ENCODE measurements at regions not wholly inside any gene's neighbourhood (a gene's known extent, or its start where the extent isn't known, plus 50 kb on each side); places are given as distances from the start of the nearest gene placed in this dataset.
A peak's percentile ranks its signal among the peaks of the same experiment; 100 is the strongest.
"Not testable (repeated sequence)": the region's sequence is repeated elsewhere in the genome, so short reads cannot be mapped to it uniquely, and the experiment has no call there.

DNA sequence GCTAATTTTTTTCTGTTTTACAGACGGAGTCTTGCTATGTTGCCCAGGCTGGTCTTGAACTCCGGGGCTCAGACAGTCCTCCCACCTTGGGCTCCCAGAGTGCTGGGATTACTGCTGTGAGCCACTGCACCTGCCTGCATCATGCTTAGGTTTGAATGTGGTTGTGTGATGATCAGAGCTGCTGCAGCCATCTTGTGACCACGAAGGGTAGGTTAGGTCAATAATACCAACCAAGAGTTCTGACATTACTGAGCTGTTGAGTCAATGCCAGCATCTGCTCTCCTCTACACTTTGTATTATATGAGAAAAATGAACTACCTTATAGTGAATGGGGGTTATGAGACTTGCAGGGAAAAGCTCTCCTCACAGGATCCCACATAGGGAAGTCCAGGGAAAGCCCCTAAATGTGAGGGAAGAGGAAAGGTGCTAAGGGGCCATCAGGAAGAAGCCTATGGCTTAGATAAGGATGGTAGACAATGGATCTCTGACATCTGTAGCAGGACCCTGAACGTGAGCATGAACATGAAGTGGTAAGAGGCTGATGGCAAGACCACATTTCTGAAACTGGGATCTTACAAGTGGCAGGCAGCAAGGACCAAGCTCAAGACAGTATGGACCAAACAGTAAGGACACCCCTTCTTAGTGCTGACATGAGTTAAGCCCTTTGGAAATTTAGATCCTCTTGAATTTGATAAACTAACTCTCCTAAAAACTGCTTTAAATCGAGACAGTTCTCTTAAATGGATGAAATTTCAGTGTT is 75.7 kb upstream of the ZNF169 start:
- Histone ChIP-seq H3K4me1 (ENCODE audit: control insufficient read depth, insufficient read depth, low read length) (no peaks in the 10 kb centered on the region), H3K27ac (ENCODE audit: low read depth, low read length) (no peak overlapping the region), H3K4me3 (ENCODE audit: low read depth, low read length) (no peak overlapping the region), H3K9me3 (ENCODE audit: control insufficient read depth, insufficient read depth, low read length) (no peaks in the 10 kb centered on the region), H3K27me3 (ENCODE audit: control insufficient read depth, insufficient read depth, low read length) (no peaks in the 10 kb centered on the region), H3K36me3 (ENCODE audit: control insufficient read depth, insufficient read depth, low read length) (no peaks in the 10 kb centered on the region)
- WGBS (ENCODE audit: insufficient coverage), result 91% methylated on average over 4 of the region's 5 CpGs
- DNase-seq (ENCODE audit: low read depth in 4 of 6, low spot score in 6 of 6), result no peak

DNA sequence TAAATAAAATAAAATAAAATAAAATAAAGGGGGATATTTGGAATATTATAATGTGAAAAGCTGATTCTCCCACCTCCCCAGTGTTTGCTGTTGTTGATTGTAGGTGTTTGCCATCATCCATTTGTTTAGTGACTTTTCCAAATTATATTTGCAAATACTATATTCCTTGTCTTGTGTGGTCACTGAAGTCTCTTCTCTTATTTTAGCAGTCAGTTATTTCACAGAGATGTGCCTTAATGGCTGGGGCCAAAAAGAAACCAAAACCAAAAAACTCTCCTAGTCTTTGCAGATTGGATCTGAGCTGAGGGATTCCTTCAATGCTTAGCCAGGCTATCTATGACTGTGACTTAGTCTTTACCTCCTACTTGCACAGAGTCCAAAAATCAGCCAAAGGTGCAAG is 70.9 kb upstream of the ZNF169 start:
- no peak for DNase-seq (ENCODE audit: low read depth in 4 of 6, low spot score in 6 of 6)
- Histone ChIP-seq H3K4me1 (ENCODE audit: control insufficient read depth, insufficient read depth, low read length) (no peaks in the 10 kb centered on the region), H3K36me3 (ENCODE audit: control insufficient read depth, insufficient read depth, low read length) (no peaks in the 10 kb centered on the region), H3K9me3 (ENCODE audit: control insufficient read depth, insufficient read depth, low read length) (no peaks in the 10 kb centered on the region), H3K27me3 (ENCODE audit: control insufficient read depth, insufficient read depth, low read length) (no peaks in the 10 kb centered on the region), H3K27ac (ENCODE audit: low read depth, low read length) (no peak overlapping the region), H3K4me3 (ENCODE audit: low read depth, low read length) (no peak overlapping the region)

DNA sequence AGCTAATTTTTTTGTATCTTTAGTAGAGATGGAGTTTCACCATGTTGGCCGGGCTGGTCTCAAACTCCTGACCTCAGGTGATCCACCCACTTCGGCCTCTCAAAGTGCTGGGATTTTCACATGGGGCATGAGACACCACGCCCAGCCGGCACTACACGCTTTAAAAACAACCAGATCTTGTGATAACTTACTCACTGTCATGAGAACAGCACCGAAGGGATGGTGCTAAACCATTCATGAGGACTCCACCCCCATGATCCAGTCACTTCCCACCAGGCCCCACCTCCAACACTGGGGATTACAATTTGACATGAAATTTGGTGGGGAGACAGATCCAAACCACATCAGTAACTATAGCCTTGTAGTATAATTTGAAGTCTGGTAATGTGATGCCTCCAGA is 67.4 kb upstream of the ZNF169 start:
- not testable (repeated sequence) for H3K27me3 ChIP-seq (ENCODE audit: control insufficient read depth, insufficient read depth, low read length); H3K9me3 ChIP-seq (ENCODE audit: control insufficient read depth, insufficient read depth, low read length); H3K36me3 ChIP-seq (ENCODE audit: control insufficient read depth, insufficient read depth, low read length); DNase-seq (ENCODE audit: low read depth in 4 of 6, low spot score in 6 of 6); H3K4me1 ChIP-seq (ENCODE audit: control insufficient read depth, insufficient read depth, low read length); H3K4me3 ChIP-seq (ENCODE audit: low read depth, low read length); H3K27ac ChIP-seq (ENCODE audit: low read depth, low read length)
- WGBS (ENCODE audit: insufficient coverage), result 98% methylated on average over 5 of the region's 6 CpGs

DNA sequence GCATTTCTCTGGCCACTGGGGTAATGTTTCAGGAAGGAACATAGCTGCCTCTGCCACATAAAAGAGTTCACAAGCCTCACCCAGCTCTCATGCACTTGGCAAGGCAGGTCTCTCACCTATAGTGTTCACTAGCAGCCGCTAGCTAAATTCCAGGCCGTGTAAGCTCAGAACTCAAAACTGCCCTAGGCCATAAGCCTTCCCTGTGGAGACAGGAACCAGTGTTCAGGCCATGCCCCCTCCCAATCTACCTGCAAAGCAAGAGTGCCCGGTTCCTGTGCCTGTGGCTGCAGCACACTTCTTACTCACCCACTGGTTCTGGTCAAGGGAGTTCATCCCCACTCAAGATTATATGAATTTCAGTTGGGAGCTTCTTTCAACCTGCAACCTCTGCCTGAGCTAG is 60.7 kb upstream of the ZNF169 start:
- Histone ChIP-seq H3K27me3 (ENCODE audit: control insufficient read depth, insufficient read depth, low read length) (no peaks in the 10 kb centered on the region), H3K4me1 (ENCODE audit: control insufficient read depth, insufficient read depth, low read length) (no peaks in the 10 kb centered on the region), H3K4me3 (ENCODE audit: low read depth, low read length) (no peak overlapping the region), H3K27ac (ENCODE audit: low read depth, low read length) (no peak overlapping the region), H3K9me3 (ENCODE audit: control insufficient read depth, insufficient read depth, low read length) (peaks cover 8% of the 10 kb centered on the region), H3K36me3 (ENCODE audit: control insufficient read depth, insufficient read depth, low read length) (no peaks in the 10 kb centered on the region)
- DNase-seq (ENCODE audit: low read depth in 4 of 6, low spot score in 6 of 6), result no peak
- WGBS (ENCODE audit: insufficient coverage), result 100% methylated on average over 3 of the region's 3 CpGs

DNA sequence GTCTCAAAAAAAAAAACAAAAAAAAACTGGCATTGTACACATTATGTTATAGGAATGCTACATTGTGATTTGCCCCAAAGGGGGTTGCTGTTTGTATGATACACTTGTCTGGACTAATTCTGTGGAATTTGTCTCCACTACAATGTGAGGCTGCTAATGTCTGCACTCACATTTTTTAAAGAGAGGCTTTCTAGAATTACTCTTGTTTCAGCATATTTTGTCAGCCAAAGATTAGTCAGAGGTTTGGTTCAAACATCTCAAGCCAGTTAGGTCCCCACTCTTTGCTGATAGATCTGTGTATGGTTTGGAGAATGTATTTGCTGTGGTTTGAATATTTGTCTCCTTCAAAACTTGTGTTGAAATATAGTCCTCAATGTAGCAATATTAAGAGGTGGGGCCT is 59.3 kb upstream of the ZNF169 start:
- peaks cover 8% of the 10 kb centered on the region for H3K9me3 ChIP-seq (ENCODE audit: control insufficient read depth, insufficient read depth, low read length)
- no peaks in the 10 kb centered on the region for H3K27me3 ChIP-seq (ENCODE audit: control insufficient read depth, insufficient read depth, low read length)
- H3K4me1 ChIP-seq (ENCODE audit: control insufficient read depth, insufficient read depth, low read length), result no peaks in the 10 kb centered on the region
- DNase-seq (ENCODE audit: low read depth in 4 of 6, low spot score in 6 of 6), result no peak
- no peaks in the 10 kb centered on the region for H3K36me3 ChIP-seq (ENCODE audit: control insufficient read depth, insufficient read depth, low read length)
- H3K27ac ChIP-seq (ENCODE audit: low read depth, low read length), result no peak overlapping the region
- H3K4me3 ChIP-seq (ENCODE audit: low read depth, low read length), result no peak overlapping the region

DNA sequence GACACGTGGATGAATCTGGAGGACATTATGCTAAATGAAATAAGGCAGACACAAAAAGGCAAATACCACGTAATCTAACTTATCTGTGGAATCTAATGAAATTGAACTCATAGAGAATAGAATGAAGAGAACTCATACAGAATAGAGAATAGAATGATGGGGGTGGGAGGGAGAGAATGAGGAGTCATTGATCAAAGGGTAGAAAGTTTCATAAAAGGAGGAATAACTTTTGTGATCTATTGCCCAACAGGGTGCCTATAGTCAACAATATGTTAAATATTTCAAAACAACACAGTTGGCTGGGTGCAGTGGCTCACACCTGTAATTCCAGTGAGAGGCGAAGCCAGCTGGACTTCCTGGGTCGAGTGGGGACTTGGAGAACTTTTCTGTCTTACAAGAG is 54.9 kb upstream of the ZNF169 start:
- no peak overlapping the region for H3K27ac ChIP-seq (ENCODE audit: low read depth, low read length)
- H3K36me3 ChIP-seq (ENCODE audit: control insufficient read depth, insufficient read depth, low read length), result no peaks in the 10 kb centered on the region
- H3K27me3 ChIP-seq (ENCODE audit: control insufficient read depth, insufficient read depth, low read length), result no peaks in the 10 kb centered on the region
- H3K4me1 ChIP-seq (ENCODE audit: control insufficient read depth, insufficient read depth, low read length), result no peaks in the 10 kb centered on the region
- no CpG with 5 or more reads among the region's 4 CpGs for WGBS (ENCODE audit: insufficient coverage)
- no peak for DNase-seq (ENCODE audit: low read depth in 4 of 6, low spot score in 6 of 6)
- H3K4me3 ChIP-seq (ENCODE audit: low read depth, low read length), result no peak overlapping the region
- H3K9me3 ChIP-seq (ENCODE audit: control insufficient read depth, insufficient read depth, low read length), result no peaks in the 10 kb centered on the region

DNA sequence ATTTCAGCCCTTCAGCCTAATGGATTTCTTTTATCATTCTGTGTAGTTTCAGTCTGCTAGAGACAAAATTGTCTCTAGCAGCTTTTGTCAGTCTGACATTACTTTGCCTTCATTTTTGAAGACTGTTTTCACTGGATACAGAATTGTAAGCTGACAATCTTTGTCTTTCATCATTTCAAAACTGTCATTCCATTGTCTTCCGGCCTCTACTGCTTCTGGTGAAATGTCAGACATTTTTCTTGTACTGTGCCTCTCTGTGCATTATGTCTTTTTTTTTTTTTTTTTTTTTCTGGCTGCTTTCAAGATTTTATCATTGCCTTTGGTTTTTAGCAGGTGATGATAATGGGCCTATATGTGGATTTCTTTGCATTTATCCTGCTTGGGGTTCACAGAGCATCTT is 51.3 kb upstream of the ZNF169 start:
- Histone ChIP-seq H3K4me1 (ENCODE audit: control insufficient read depth, insufficient read depth, low read length) (no peaks in the 10 kb centered on the region), H3K9me3 (ENCODE audit: control insufficient read depth, insufficient read depth, low read length) (no peaks in the 10 kb centered on the region), H3K4me3 (ENCODE audit: low read depth, low read length) (no peak overlapping the region), H3K36me3 (ENCODE audit: control insufficient read depth, insufficient read depth, low read length) (no peaks in the 10 kb centered on the region), H3K27me3 (ENCODE audit: control insufficient read depth, insufficient read depth, low read length) (no peaks in the 10 kb centered on the region), H3K27ac (ENCODE audit: low read depth, low read length) (no peak overlapping the region)
- no peak for DNase-seq (ENCODE audit: low read depth in 4 of 6, low spot score in 6 of 6)
- no CpG with 5 or more reads among the region's 1 CpG for WGBS (ENCODE audit: insufficient coverage)

Small RNA genes in the stretch of these regions (small RNA-seq; reads per million reads assigned to genes)
- 22.3 reads per million, percentile 97 among the genes with 10 or more reads in this experiment for gene MIRLET7A1 (ENCODE audit: low replicate concordance)
- 639 reads per million, percentile 99 among the genes with 10 or more reads in this experiment for gene MIRLET7D (ENCODE audit: low replicate concordance)
- 44.6 reads per million, percentile 97 among the genes with 10 or more reads in this experiment for gene MIRLET7F1 (ENCODE audit: low replicate concordance)
